ENCODE measurements at regions not wholly inside any gene's neighbourhood (a gene's known extent, or its start where the extent isn't known, plus 50 kb on each side); places are given as distances from the start of the nearest gene placed in this dataset.
"Not testable (repeated sequence)": the region's sequence is repeated elsewhere in the genome, so short reads cannot be mapped to it uniquely, and the experiment has no call there.

GRCh38 chr18:75754433-75754832 lies 326.9 kb upstream of the SMIM21 start:
- peak; percentile 16 for DNase-seq (ENCODE audit: low spot score)

- no peak for DNase-seq (ENCODE audit: low spot score)
Observed at GRCh38 chr18:75753753-75754152, 326.2 kb upstream of the SMIM21 start.

GRCh38 chr18:75752740-75753263 lies 325.3 kb upstream of the SMIM21 start:
- peak; percentile 17 for DNase-seq (ENCODE audit: low spot score)

- DNase-seq (ENCODE audit: low spot score) = peak; percentile 28
Observed at GRCh38 chr18:75745147-75745546, 317.6 kb upstream of the SMIM21 start.

GRCh38 chr18:75742516-75742915 lies 315.0 kb upstream of the SMIM21 start:
- no peak for DNase-seq (ENCODE audit: low spot score)

- DNase-seq (ENCODE audit: low spot score) = no peak
Observed at GRCh38 chr18:75739682-75740081, 312.2 kb upstream of the SMIM21 start.

- DNase-seq (ENCODE audit: low spot score) = no peak
Observed at GRCh38 chr18:75735291-75735690, 307.8 kb upstream of the SMIM21 start.

GRCh38 chr18:75730249-75730648 lies 302.7 kb upstream of the SMIM21 start:
- DNase-seq (ENCODE audit: low spot score) = no peak

- DNase-seq (ENCODE audit: low spot score) = no peak
Observed at GRCh38 chr18:75728621-75729020, 301.1 kb upstream of the SMIM21 start.

GRCh38 chr18:75727456-75727855 lies 300.0 kb upstream of the SMIM21 start:
- DNase-seq (ENCODE audit: low spot score) = peak; percentile 64

- no peak for DNase-seq (ENCODE audit: low spot score)
Observed at GRCh38 chr18:75723521-75724340, 296.2 kb upstream of the SMIM21 start.

GRCh38 chr18:75714766-75715165 lies 287.3 kb upstream of the SMIM21 start:
- DNase-seq (ENCODE audit: low spot score) = no peak

GRCh38 chr18:75712124-75712867 lies 284.8 kb upstream of the SMIM21 start:
- DNase-seq (ENCODE audit: low spot score) = not testable (repeated sequence)

GRCh38 chr18:75700561-75700960 lies 273.1 kb upstream of the SMIM21 start:
- DNase-seq (ENCODE audit: low spot score) = no peak

GRCh38 chr18:75698861-75699260 lies 271.4 kb upstream of the SMIM21 start:
- DNase-seq (ENCODE audit: low spot score) = peak; percentile 21

- DNase-seq (ENCODE audit: low spot score) = no peak
Observed at GRCh38 chr18:75697493-75697892, 270.0 kb upstream of the SMIM21 start.

GRCh38 chr18:75696391-75696790 lies 268.9 kb upstream of the SMIM21 start:
- DNase-seq (ENCODE audit: low spot score) = no peak

- DNase-seq (ENCODE audit: low spot score) = no peak
Observed at GRCh38 chr18:75694292-75694691, 266.8 kb upstream of the SMIM21 start.

GRCh38 chr18:75691483-75691882 lies 264.0 kb upstream of the SMIM21 start:
- DNase-seq (ENCODE audit: low spot score) = no peak

GRCh38 chr18:75690283-75690682 lies 262.8 kb upstream of the SMIM21 start:
- not testable (repeated sequence) for DNase-seq (ENCODE audit: low spot score)

- no peak for DNase-seq (ENCODE audit: low spot score)
Observed at GRCh38 chr18:75687626-75688025, 260.1 kb upstream of the SMIM21 start.

- no peak for DNase-seq (ENCODE audit: low spot score)
Observed at GRCh38 chr18:75683426-75683825, 255.9 kb upstream of the SMIM21 start.

All from H4 (cell line).